GM06990 (cell line): ENCODE measurements at regions not wholly inside any gene's neighbourhood (a gene's known extent, or its start where the extent isn't known, plus 50 kb on each side); places are given as distances from the start of the nearest gene placed in this dataset.

Experiments
- DNase-seq: peaks from one replicate; pipeline ENCODE4 v3.0.0-alpha.2; 2011; ENCODE audit not compliant: insufficient read length; ENCODE audit errors: extremely low read depth
- H3K27me3 ChIP-seq: replicated peaks from 2 replicates; pipeline ENCODE4 v1.6.0; 2011; ENCODE audit warnings: low read length; ENCODE audit not compliant: control insufficient read depth, insufficient read depth
- H3K36me3 ChIP-seq: 2 replicates; pipeline ENCODE4 v1.5.1; 2011; ENCODE audit warnings: low read length; ENCODE audit not compliant: control insufficient read depth, insufficient read depth
- H3K4me3 ChIP-seq: replicated peaks from 2 replicates; pipeline ENCODE4 v1.5.1; 2011; ENCODE audit warnings: low read depth, mild to moderate bottlenecking, control low read depth, low read length
- CTCF ChIP-seq: IDR thresholded peaks from 2 replicates; pipeline ENCODE4 v1.5.1; 2011; ENCODE audit warnings: low read length, control low read depth, mild to moderate bottlenecking, inconsistent platforms; ENCODE audit not compliant: insufficient read depth, poor library complexity, severe bottlenecking

- H3K4me3 ChIP-seq = no peak overlapping the region
- DNase-seq = no peak
- no peaks in the 10 kb centered on the region for H3K36me3 ChIP-seq
- no peak for TF ChIP-seq CTCF
- no peaks in the 10 kb centered on the region for H3K27me3 ChIP-seq
Observed at GRCh38 chrX:128105659-128106058, 53.5 kb upstream of the ACTRT1 start.
